Panc1 (cell line): ENCODE measurements at regions not wholly inside any gene's neighbourhood (a gene's known extent, or its start where the extent isn't known, plus 50 kb on each side); places are given as distances from the start of the nearest gene placed in this dataset.

Experiments used
- ATAC-seq: fragments of 200-7000 bp; cut with Tn5 transposase; 2 replicates; pipeline ENCODE4 v1.9.1; 2020; ENCODE audit warnings: mild to moderate bottlenecking, moderate library complexity
- BruUV-seq: library from RNA; stranded (reverse); fragments of 400-500 nt; replicated peaks from 2 replicates; lab custom pipeline; 2021; lab: Mats Ljungman, UMichigan
- CTCF ChIA-PET: fragments of 300-600 bp; sonication (Branson Sonifier 250); formaldehyde crosslinking; loops from one replicate; lab custom pipeline; 2022; ENCODE audit warnings: antibody characterized with exemption; lab: Charles Lee
- POLR2A ChIA-PET: fragments of 300-600 bp; sonication (Branson Sonifier 250); formaldehyde crosslinking; loops from one replicate; lab custom pipeline; 2022; ENCODE audit warnings: antibody characterized with exemption; lab: Charles Lee
- DNase-seq: peaks from one replicate; pipeline ENCODE4 v3.0.0-alpha.2; 2010; ENCODE audit warnings: low read depth, low spot score
- H3K27ac ChIP-seq: 2 replicates; pipeline ENCODE4 v1.5.1; 2011; ENCODE audit warnings: mild to moderate bottlenecking, low read length, inconsistent platforms
- H3K27me3 ChIP-seq: fragments of 200-500 bp; sonication (Bioruptor generic); 2 replicates; pipeline ENCODE4 v1.6.0; 2014; ENCODE audit warnings: low read length, inconsistent platforms; ENCODE audit not compliant: control insufficient read depth, insufficient read depth
- H3K36me3 ChIP-seq: fragments of 200-500 bp; sonication (Bioruptor generic); 2 replicates; pipeline ENCODE4 v1.5.1; 2014; ENCODE audit warnings: inconsistent platforms, mild to moderate bottlenecking, low read length, moderate library complexity; ENCODE audit not compliant: control insufficient read depth, insufficient read depth
- H3K4me1 ChIP-seq: 2 replicates; pipeline ENCODE4 v1.5.1; 2011; ENCODE audit warnings: inconsistent platforms, mild to moderate bottlenecking, low read length, moderate library complexity; ENCODE audit not compliant: control insufficient read depth, insufficient read depth
- H3K4me3 ChIP-seq, 2 experiments: 2 replicates each; pipeline ENCODE4 v1.5.1; 2011 to 2012; ENCODE audit warnings: low read depth in 2 of 2, low read length in 2 of 2, mild to moderate bottlenecking in 2 of 2, inconsistent platforms in 1 of 2, moderate library complexity in 1 of 2
- H3K9me3 ChIP-seq: fragments of 200-500 bp; sonication (Bioruptor generic); 2 replicates; pipeline ENCODE4 v1.5.1; 2014; ENCODE audit warnings: low read depth, mild to moderate bottlenecking, inconsistent platforms, low read length, moderate library complexity; ENCODE audit not compliant: control insufficient read depth, insufficient read depth
- POLR2AphosphoS5 ChIP-seq: IDR thresholded peaks from 2 replicates; pipeline ENCODE4 v1.6.1; 2012; ENCODE audit warnings: mild to moderate bottlenecking, low read depth, low read length, moderate library complexity
- SIN3A ChIP-seq: IDR thresholded peaks from 2 replicates; pipeline ENCODE4 v1.6.1; 2012; ENCODE audit warnings: low read depth, mild to moderate bottlenecking, low read length, moderate library complexity, borderline replicate concordance; ENCODE audit not compliant: insufficient read depth
- TCF7L2 ChIP-seq: IDR thresholded peaks from 2 replicates; pipeline ENCODE4 v1.6.1; 2011; ENCODE audit warnings: mild to moderate bottlenecking, low read depth, low read length, inconsistent platforms
- in situ Hi-C: cut with HindIII; loops from 2 replicates; pipeline ENCODE4 v1.10.0; 2016; ENCODE audit warnings: low sequenced_read_pairs, low pct_unique_long_range_greater_than_20kb
- intact Hi-C: fragments of 100-400 bp; cut with micrococcal nuclease; formaldehyde crosslinking; loops from one replicate; pipeline ENCODE4 v1.10.0; 2022; ENCODE audit not compliant: unreplicated experiment
- TF ChIP-seq, protein P1 (sequence below), 2 experiments: IDR thresholded peaks; 2 replicates each; pipeline ENCODE4 v1.6.1; 2011 to 2012; ENCODE audit warnings: low read depth in 2 of 2, control low read depth in 1 of 2, low read length in 1 of 2, mild to moderate bottlenecking in 1 of 2, moderate library complexity in 1 of 2; ENCODE audit not compliant: insufficient read depth in 1 of 2
- TF ChIP-seq, protein P2 (sequence below): fragments of 450-650 bp; IDR thresholded peaks from 2 replicates; pipeline ENCODE4 v1.5.1; 2017; ENCODE audit warnings: mild to moderate bottlenecking

DNA sequence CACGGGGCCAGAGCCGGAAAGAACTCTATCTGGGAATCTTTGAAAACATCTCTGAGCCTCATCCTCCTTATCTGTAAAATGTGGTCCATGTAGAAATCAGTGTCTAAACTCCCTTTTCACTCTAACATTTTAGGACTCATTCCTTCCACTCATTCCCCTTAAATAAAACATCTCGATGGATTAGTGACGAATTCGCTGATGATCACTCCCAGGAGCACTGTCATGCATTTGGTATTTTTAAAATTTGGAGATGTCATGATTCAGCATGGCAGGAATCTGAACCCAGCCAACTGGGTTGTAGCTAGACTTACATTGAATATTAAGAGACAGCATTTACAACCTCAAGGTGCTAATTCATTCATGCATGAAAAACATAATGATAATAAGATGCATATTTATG, 88.1 kb downstream of the SPANXN3 start:
- Histone ChIP-seq H3K4me3 (no peak overlapping the region), H3K4me1 (no peaks in the 10 kb centered on the region), H3K27me3 (no peaks in the 10 kb centered on the region), H3K27ac (no peak overlapping the region), H3K9me3 (no peaks in the 10 kb centered on the region), H3K36me3 (no peaks in the 10 kb centered on the region)
- TF ChIP-seq SIN3A (no peak), POLR2AphosphoS5 (no peak), TCF7L2 (no peak)
- ATAC-seq (no peak), DNase-seq (no peak)
- ChIA-PET POLR2A (no interaction called here), CTCF (no interaction called here)
- intact Hi-C loops (no loop called here), in situ Hi-C loops (no loop called here)
- BruUV-seq, result no TSS peak

DNA sequence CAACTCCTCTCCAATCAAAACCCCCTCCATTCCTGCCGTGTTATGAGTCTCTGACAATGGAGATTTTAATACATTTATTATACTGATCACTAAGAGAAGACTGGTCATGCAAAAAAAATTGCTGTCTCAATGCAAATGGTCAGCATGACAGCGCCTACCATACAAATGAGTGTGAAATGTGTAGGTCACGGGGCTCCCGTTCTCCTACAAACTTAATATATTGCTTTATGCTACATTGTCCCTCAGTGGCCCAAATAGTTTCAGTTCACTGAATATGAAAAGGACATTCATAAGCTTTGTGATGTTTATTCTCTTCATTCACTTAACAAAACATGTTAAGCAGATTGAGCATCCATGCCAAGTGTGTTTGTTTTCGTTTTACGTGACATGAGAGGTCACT, 116.1 kb downstream of the SPANXN3 start:
- in situ Hi-C loops (no loop called here), intact Hi-C loops (no loop called here)
- no peak for TF ChIP-seq SIN3A
- TF ChIP-seq, protein P1, sequence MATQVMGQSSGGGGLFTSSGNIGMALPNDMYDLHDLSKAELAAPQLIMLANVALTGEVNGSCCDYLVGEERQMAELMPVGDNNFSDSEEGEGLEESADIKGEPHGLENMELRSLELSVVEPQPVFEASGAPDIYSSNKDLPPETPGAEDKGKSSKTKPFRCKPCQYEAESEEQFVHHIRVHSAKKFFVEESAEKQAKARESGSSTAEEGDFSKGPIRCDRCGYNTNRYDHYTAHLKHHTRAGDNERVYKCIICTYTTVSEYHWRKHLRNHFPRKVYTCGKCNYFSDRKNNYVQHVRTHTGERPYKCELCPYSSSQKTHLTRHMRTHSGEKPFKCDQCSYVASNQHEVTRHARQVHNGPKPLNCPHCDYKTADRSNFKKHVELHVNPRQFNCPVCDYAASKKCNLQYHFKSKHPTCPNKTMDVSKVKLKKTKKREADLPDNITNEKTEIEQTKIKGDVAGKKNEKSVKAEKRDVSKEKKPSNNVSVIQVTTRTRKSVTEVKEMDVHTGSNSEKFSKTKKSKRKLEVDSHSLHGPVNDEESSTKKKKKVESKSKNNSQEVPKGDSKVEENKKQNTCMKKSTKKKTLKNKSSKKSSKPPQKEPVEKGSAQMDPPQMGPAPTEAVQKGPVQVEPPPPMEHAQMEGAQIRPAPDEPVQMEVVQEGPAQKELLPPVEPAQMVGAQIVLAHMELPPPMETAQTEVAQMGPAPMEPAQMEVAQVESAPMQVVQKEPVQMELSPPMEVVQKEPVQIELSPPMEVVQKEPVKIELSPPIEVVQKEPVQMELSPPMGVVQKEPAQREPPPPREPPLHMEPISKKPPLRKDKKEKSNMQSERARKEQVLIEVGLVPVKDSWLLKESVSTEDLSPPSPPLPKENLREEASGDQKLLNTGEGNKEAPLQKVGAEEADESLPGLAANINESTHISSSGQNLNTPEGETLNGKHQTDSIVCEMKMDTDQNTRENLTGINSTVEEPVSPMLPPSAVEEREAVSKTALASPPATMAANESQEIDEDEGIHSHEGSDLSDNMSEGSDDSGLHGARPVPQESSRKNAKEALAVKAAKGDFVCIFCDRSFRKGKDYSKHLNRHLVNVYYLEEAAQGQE (IDR thresholded peaks at IDR 0.05; ENCODE audit: insufficient read depth in 1 of 2, low read depth in 2 of 2, low read length in 1 of 2), result no peak
- TF ChIP-seq TCF7L2, result no peak
- TF ChIP-seq, protein P2, sequence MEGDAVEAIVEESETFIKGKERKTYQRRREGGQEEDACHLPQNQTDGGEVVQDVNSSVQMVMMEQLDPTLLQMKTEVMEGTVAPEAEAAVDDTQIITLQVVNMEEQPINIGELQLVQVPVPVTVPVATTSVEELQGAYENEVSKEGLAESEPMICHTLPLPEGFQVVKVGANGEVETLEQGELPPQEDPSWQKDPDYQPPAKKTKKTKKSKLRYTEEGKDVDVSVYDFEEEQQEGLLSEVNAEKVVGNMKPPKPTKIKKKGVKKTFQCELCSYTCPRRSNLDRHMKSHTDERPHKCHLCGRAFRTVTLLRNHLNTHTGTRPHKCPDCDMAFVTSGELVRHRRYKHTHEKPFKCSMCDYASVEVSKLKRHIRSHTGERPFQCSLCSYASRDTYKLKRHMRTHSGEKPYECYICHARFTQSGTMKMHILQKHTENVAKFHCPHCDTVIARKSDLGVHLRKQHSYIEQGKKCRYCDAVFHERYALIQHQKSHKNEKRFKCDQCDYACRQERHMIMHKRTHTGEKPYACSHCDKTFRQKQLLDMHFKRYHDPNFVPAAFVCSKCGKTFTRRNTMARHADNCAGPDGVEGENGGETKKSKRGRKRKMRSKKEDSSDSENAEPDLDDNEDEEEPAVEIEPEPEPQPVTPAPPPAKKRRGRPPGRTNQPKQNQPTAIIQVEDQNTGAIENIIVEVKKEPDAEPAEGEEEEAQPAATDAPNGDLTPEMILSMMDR, result no peak
- TF ChIP-seq POLR2AphosphoS5, result no peak
- Histone ChIP-seq H3K27me3 (no peaks in the 10 kb centered on the region), H3K36me3 (no peaks in the 10 kb centered on the region), H3K4me1 (no peaks in the 10 kb centered on the region), H3K9me3 (no peaks in the 10 kb centered on the region), H3K27ac (no peak overlapping the region), H3K4me3 (no peak overlapping the region)
- no TSS peak for BruUV-seq
- POLR2A ChIA-PET, result no interaction called here
- no peak for DNase-seq
- CTCF ChIA-PET, result no interaction called here
- ATAC-seq, result no peak

DNA sequence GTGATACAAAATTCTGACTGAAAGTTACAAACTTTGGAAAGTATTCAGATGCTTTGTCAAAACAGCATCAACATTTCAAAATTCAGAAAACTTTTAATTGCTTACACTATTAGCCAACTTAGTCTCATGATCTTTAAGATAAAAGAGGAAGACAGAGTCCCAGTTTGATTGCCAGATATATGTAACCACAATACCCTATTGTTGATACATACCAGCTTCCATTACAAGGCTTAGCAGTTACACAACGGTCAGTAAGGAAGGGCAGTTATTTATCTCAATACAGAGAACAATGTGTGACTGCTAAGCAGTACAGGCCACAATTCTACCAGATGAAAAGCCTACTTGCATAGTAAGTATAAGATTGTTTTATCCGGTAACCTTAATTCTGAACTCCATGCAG, 138.4 kb downstream of the SPANXN3 start:
- intact Hi-C loops, result no loop called here
- BruUV-seq, result no TSS peak
- Histone ChIP-seq H3K27me3 (no peaks in the 10 kb centered on the region), H3K4me1 (no peaks in the 10 kb centered on the region), H3K27ac (no peak overlapping the region), H3K4me3 (no peak overlapping the region), H3K36me3 (no peaks in the 10 kb centered on the region), H3K9me3 (no peaks in the 10 kb centered on the region)
- TF ChIP-seq, protein P1 (IDR thresholded peaks at IDR 0.05; ENCODE audit: insufficient read depth in 1 of 2, low read depth in 2 of 2, low read length in 1 of 2), result no peak
- TF ChIP-seq SIN3A (no peak), POLR2AphosphoS5 (no peak), TCF7L2 (no peak)
- TF ChIP-seq, protein P2, result no peak
- ATAC-seq, result no peak
- ChIA-PET CTCF (no interaction called here), POLR2A (no interaction called here)
- DNase-seq, result no peak
- in situ Hi-C loops, result no loop called here
